Panc1 (cell line): ENCODE measurements at regions not wholly inside any gene's neighbourhood (a gene's known extent, or its start where the extent isn't known, plus 50 kb on each side); places are given as distances from the start of the nearest gene placed in this dataset.

Experiments used
- ATAC-seq: fragments of 200-7000 bp; cut with Tn5 transposase; 2 replicates; pipeline ENCODE4 v1.9.1; 2020; ENCODE audit warnings: mild to moderate bottlenecking, moderate library complexity
- BruUV-seq: library from RNA; stranded (reverse); fragments of 400-500 nt; replicated peaks from 2 replicates; lab custom pipeline; 2021; lab: Mats Ljungman, UMichigan
- CTCF ChIA-PET: fragments of 300-600 bp; sonication (Branson Sonifier 250); formaldehyde crosslinking; loops from one replicate; lab custom pipeline; 2022; ENCODE audit warnings: antibody characterized with exemption; lab: Charles Lee
- POLR2A ChIA-PET: fragments of 300-600 bp; sonication (Branson Sonifier 250); formaldehyde crosslinking; loops from one replicate; lab custom pipeline; 2022; ENCODE audit warnings: antibody characterized with exemption; lab: Charles Lee
- DNase-seq: peaks from one replicate; pipeline ENCODE4 v3.0.0-alpha.2; 2010; ENCODE audit warnings: low read depth, low spot score
- H3K27ac ChIP-seq: 2 replicates; pipeline ENCODE4 v1.5.1; 2011; ENCODE audit warnings: mild to moderate bottlenecking, low read length, inconsistent platforms
- H3K27me3 ChIP-seq: fragments of 200-500 bp; sonication (Bioruptor generic); 2 replicates; pipeline ENCODE4 v1.6.0; 2014; ENCODE audit warnings: low read length, inconsistent platforms; ENCODE audit not compliant: control insufficient read depth, insufficient read depth
- H3K36me3 ChIP-seq: fragments of 200-500 bp; sonication (Bioruptor generic); 2 replicates; pipeline ENCODE4 v1.5.1; 2014; ENCODE audit warnings: inconsistent platforms, mild to moderate bottlenecking, low read length, moderate library complexity; ENCODE audit not compliant: control insufficient read depth, insufficient read depth
- H3K4me1 ChIP-seq: 2 replicates; pipeline ENCODE4 v1.5.1; 2011; ENCODE audit warnings: inconsistent platforms, mild to moderate bottlenecking, low read length, moderate library complexity; ENCODE audit not compliant: control insufficient read depth, insufficient read depth
- H3K4me3 ChIP-seq, 2 experiments: 2 replicates each; pipeline ENCODE4 v1.5.1; 2011 to 2012; ENCODE audit warnings: low read depth in 2 of 2, low read length in 2 of 2, mild to moderate bottlenecking in 2 of 2, inconsistent platforms in 1 of 2, moderate library complexity in 1 of 2
- H3K9me3 ChIP-seq: fragments of 200-500 bp; sonication (Bioruptor generic); 2 replicates; pipeline ENCODE4 v1.5.1; 2014; ENCODE audit warnings: low read depth, mild to moderate bottlenecking, inconsistent platforms, low read length, moderate library complexity; ENCODE audit not compliant: control insufficient read depth, insufficient read depth
- CTCF ChIP-seq: fragments of 450-650 bp; IDR thresholded peaks from 2 replicates; pipeline ENCODE4 v1.5.1; 2017; ENCODE audit warnings: mild to moderate bottlenecking
- POLR2AphosphoS5 ChIP-seq: IDR thresholded peaks from 2 replicates; pipeline ENCODE4 v1.6.1; 2012; ENCODE audit warnings: mild to moderate bottlenecking, low read depth, low read length, moderate library complexity
- REST ChIP-seq, 2 experiments: IDR thresholded peaks; 2 replicates each; pipeline ENCODE4 v1.6.1; 2011 to 2012; ENCODE audit warnings: low read depth in 2 of 2, control low read depth in 1 of 2, low read length in 1 of 2, mild to moderate bottlenecking in 1 of 2, moderate library complexity in 1 of 2; ENCODE audit not compliant: insufficient read depth in 1 of 2
- SIN3A ChIP-seq: IDR thresholded peaks from 2 replicates; pipeline ENCODE4 v1.6.1; 2012; ENCODE audit warnings: low read depth, mild to moderate bottlenecking, low read length, moderate library complexity, borderline replicate concordance; ENCODE audit not compliant: insufficient read depth
- TCF7L2 ChIP-seq: IDR thresholded peaks from 2 replicates; pipeline ENCODE4 v1.6.1; 2011; ENCODE audit warnings: mild to moderate bottlenecking, low read depth, low read length, inconsistent platforms
- in situ Hi-C: cut with HindIII; loops from 2 replicates; pipeline ENCODE4 v1.10.0; 2016; ENCODE audit warnings: low sequenced_read_pairs, low pct_unique_long_range_greater_than_20kb
- intact Hi-C: fragments of 100-400 bp; cut with micrococcal nuclease; formaldehyde crosslinking; loops from one replicate; pipeline ENCODE4 v1.10.0; 2022; ENCODE audit not compliant: unreplicated experiment

GRCh38 chr2:8462280-8462679 is 219.6 kb upstream of the ID2 start:
- peaks cover 9% of the 10 kb centered on the region for H3K27me3 ChIP-seq
- no peaks in the 10 kb centered on the region for H3K36me3 ChIP-seq
- H3K27ac ChIP-seq: no peak overlapping the region
- in situ Hi-C loops (no loop called here), intact Hi-C loops (no loop called here)
- CTCF ChIA-PET: no interaction called here
- no TSS peak for BruUV-seq
- ATAC-seq (no peak), DNase-seq (no peak)
- TF ChIP-seq REST (IDR thresholded peaks at IDR 0.05; ENCODE audit: insufficient read depth in 1 of 2, low read depth in 2 of 2, low read length in 1 of 2) (no peak), POLR2AphosphoS5 (no peak)
- no peak overlapping the region for H3K4me3 ChIP-seq
- H3K4me1 ChIP-seq: no peaks in the 10 kb centered on the region
- POLR2A ChIA-PET: no interaction called here
- no peaks in the 10 kb centered on the region for H3K9me3 ChIP-seq

- Histone ChIP-seq H3K9me3 (no peaks in the 10 kb centered on the region), H3K27ac (no peak overlapping the region), H3K4me3 (no peak overlapping the region), H3K4me1 (no peaks in the 10 kb centered on the region), H3K36me3 (no peaks in the 10 kb centered on the region), H3K27me3 (peaks cover 8% of the 10 kb centered on the region)
- POLR2A ChIA-PET: no interaction called here
- DNase-seq: no peak
- intact Hi-C loops: no loop called here
- CTCF ChIA-PET: interaction anchor here (0.7 kb wide), 1 partner anchor 230 kb away, joined by 4 read pairs; no protein-coding TSS in a partner anchor
- in situ Hi-C loops: no loop called here
- no TSS peak for BruUV-seq
- no peak for ATAC-seq
- TF ChIP-seq TCF7L2: no peak
- no peak for TF ChIP-seq REST (IDR thresholded peaks at IDR 0.05; ENCODE audit: insufficient read depth in 1 of 2, low read depth in 2 of 2, low read length in 1 of 2)
- TF ChIP-seq SIN3A: no peak
- TF ChIP-seq POLR2AphosphoS5: no peak
- TF ChIP-seq CTCF: no peak
Measured at GRCh38 chr2:8462899-8463648, 218.8 kb upstream of the ID2 start.
